NCI-H1048 (cell line): ENCODE measurements at regions not wholly inside any gene's neighbourhood (a gene's known extent, or its start where the extent isn't known, plus 50 kb on each side); places are given as distances from the start of the nearest gene placed in this dataset.

ENCODE experiments used
- DNase-seq: peaks from one replicate; lab custom pipeline; 2025; lab: John Stamatoyannopoulos, UW

GRCh38 chr4:179583221-179583620, 2141.0 kb upstream of the AGA start:
- no peak for DNase-seq

DNA sequence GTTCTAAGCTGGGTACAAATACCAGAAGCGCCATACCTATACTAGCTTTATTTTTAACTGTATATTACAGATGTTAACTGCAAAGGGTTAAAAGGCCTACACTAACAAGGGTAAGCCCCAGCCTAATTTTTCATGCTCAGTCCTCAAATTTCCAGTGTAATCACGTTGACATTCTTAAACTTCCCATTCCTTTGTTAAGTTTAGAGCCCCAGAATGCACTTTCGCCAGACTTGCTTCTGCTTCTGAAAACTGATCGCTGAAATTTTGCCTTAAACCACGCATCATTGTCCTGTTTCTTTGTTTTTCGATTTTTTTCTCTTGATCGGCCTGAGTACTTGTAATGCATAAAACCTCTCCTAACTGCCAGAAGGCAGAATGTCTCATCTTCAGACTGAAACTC, 2141.9 kb upstream of the AGA start:
- no peak for DNase-seq

- DNase-seq: no peak
Measured at GRCh38 chr4:179585761-179586160, 2143.5 kb upstream of the AGA start.

GRCh38 chr4:179586460-179586859, 2144.2 kb upstream of the AGA start:
- no peak for DNase-seq

DNA sequence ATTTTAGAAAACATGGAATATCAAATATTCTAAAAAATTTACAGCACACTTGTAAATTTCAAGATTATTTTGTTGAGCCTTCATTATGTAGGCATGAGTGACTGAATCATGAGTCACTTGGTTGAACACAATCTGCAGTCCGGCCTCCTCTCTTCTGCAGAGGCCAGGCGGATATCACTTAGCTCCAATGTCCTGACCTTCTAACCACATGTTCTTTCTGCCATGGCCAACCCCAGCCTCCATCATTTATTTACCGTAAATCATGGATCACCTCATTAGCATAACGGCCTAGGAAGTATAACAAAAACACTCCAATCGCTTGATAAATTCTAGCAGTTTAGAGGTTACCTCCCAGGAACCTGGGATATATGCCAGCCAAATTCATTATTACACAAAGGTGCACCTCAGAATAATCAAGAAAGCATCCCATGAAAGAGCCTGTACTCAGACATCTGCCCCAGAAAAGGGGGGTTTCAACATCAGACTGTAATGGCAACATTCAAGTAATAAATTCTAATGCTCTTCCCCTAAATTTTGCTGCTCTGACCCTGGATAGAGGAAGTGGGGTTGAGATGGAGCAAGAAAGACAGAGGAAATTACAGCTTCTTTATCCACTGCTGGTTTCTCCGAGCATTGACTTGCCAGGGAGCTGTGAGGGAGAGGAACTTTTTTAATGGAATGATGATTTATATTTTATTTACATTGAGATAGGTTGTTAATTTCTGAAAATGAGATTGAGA, 2153.6 kb upstream of the AGA start:
- no peak for DNase-seq

GRCh38 chr4:179596621-179597020, 2154.4 kb upstream of the AGA start:
- DNase-seq: no peak

- no peak for DNase-seq
Measured at GRCh38 chr4:179597301-179597700, 2155.1 kb upstream of the AGA start.

GRCh38 chr4:179601671-179602070, 2159.4 kb upstream of the AGA start:
- DNase-seq: no peak

DNA sequence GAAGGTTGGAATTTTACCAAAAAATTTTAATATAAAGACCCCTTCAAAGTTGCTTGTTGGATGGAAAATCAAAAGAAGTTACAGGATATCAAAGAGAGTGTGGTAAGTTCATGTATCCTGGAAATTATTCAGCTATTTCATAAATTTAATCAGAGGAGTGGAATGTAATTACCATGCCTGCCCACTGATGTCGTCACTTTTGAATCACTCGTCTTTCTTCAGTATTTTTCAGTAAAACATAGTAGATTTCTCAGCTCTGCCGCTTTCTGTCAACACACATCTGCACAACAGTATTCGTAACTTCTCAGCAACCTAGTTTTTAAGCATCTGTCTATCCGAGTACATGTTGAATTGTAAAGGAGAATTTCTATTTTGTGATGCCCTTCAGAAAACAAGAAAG, 2163.0 kb upstream of the AGA start:
- no peak for DNase-seq

DNA sequence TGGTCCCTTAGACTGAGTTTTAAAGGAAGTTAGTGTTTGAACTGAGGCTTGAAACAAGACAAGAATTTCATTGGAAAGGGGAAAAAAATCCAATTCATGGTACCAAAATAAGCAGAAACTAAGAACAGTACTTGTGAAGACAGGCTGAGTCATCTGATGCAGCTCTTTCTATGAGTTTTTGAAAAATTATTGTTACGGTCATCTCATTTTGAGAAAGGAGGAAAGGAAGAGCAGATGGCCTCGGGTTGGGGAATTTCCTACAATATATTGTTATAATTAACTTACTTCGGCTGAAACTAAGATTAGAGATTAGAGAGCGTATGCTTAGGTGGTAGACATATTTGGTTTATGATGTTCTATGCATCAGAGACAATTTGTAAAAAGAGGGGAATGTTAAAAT, 2164.8 kb upstream of the AGA start:
- DNase-seq: no peak

DNA sequence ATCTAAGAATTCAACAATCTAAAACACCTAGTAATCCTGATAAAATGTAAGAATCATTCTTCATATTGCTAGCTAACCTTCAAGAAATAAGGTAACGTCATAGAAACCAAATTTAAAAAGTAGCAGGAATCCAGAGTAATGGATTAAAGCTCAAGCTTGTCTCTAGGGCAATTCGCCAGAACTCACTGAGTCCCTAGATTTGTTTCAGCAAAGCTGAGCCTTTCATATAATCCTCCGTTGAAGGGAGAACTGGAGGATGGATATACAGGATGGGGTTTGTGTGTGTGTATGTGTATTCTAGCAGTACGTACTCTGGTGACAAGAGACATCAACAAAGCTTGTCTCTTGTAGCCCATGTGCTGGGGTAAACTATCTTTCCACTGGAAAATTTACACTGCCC, 2173.5 kb upstream of the AGA start:
- no peak for DNase-seq

DNA sequence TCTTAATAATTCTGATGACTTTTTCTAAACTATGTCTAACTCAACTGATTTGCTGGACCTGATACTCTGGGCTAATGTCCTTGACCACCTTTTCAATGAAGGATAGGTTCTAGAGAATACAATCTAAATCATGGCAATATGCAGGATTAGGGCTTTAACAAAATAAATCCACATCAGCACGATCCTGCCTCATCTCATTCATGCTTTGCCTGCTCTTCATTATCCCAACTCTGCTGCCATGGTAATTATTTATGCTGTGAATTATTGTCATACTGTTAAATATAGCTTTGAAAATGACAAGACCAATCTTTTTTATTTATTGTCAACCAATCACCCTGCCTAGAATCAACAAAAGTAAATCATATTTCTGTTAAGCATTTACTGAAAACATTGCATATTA, 2176.7 kb upstream of the AGA start:
- no peak for DNase-seq

- DNase-seq: no peak
Measured at GRCh38 chr4:179624768-179625181, 2182.5 kb upstream of the AGA start.

- no peak for DNase-seq
Measured at GRCh38 chr4:179625406-179625805, 2183.2 kb upstream of the AGA start.

- no peak for DNase-seq
Measured at GRCh38 chr4:179626687-179627086, 2184.4 kb upstream of the AGA start.

GRCh38 chr4:179631321-179631720, 2189.1 kb upstream of the AGA start:
- DNase-seq: no peak

GRCh38 chr4:179634862-179635261, 2192.6 kb upstream of the AGA start:
- DNase-seq: no peak

DNA sequence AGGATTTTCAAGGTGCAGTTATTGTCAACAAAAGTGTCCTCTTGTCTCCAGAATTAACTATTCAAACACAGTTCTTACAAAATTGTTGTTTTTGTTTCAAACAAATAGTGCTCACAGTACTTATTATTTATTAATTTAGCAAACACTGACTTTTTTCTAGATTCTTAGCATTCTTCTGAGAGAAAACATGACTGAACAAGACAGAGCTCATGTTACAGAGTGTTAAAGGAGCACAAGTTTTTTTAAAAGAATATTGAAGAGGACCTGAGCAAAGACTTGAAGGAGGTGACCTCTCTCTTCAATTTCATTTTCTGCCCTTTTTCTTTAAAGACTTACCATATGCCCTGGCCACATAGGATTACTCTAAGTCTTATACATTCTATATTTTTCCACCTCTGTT, 2220.3 kb upstream of the AGA start:
- DNase-seq: no peak

DNA sequence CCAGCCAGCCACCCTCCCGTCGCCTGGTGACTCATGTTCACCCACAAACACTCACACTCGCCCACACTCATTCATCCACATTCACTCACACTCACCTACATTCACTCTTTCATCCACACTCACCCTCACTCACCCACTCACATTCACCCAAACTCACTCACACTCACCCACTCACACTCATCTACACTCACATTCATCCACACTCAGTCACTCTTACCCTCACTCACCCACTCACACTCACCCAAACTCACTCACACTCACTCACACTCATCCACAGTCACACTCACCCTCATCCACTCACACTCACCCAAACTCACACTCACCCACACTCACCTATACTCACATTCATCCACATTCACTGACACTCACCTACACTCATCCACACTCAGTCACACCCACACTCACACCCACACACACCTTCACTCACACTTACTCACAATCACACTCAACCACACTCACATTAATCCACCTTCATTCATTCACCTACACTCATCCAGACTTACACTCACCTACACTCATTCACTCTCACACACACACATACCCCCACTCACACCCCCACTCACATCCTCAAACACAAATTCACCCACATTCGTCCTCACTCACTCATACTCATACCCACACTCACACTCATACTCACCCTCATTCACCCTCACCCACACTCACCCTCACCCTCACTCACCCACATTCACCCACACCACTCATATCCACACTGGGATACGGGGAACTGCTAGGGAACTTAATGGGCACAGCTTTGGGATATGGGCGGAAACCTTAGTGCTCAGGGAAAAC, 2221.6 kb upstream of the AGA start:
- DNase-seq: no peak

- no peak for DNase-seq
Measured at GRCh38 chr4:179664430-179665027, 2222.3 kb upstream of the AGA start.

DNA sequence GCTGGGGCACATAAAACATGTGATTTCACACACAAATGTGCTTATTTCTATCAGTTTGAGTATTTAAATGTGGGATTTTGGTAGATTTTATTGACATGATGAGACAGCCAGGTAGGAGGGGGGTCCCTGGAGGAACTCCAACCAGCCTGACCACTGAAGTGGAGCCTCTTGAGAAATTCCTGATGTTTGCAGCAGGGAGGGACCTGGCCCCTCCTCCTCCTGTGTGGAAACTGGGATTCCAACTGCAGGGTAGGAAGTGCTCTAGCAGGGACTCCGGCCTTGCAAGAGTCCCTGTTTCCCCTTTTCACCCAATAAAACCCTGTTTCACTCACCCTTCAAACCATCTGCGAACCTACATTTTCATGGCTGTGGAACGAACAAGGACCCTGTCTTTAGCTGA, 2224.0 kb upstream of the AGA start:
- no peak for DNase-seq

DNA sequence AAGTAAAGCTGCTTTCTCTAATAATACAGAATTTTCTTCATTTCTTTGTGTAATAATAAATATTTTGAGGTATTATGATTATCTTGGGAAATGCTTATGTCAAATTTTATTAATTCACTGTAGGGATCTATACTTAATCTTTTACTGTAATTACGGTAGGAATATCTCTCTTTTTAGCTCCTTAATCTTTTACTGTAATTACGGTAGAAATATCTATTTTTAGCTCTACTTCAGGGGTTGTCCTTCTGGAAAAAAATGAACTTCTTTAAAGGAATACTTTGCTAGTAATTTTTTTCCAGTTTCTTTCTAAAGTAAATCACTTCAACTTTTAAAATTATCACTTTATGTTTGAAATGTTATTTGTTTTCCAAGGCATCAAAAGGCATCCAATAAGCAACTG, 2229.4 kb upstream of the AGA start:
- DNase-seq: no peak

- no peak for DNase-seq
Measured at GRCh38 chr4:179678093-179678814, 2236.0 kb upstream of the AGA start.
